SU-DHL-6 (cell line): ENCODE measurements at regions not wholly inside any gene's neighbourhood (a gene's known extent, or its start where the extent isn't known, plus 50 kb on each side); places are given as distances from the start of the nearest gene placed in this dataset.

Experiments
- H2AFZ ChIP-seq: fragments of 200-600 bp; sonication (generic); 2 replicates; pipeline ENCODE4 v1.6.1; 2014; ENCODE audit warnings: low read depth, mild to moderate bottlenecking, moderate library complexity, mixed read lengths, antibody characterized with exemption, low read length; ENCODE audit not compliant: severe bottlenecking
- H3F3A ChIP-seq: fragments of 200-600 bp; shearing (Covaris generic); 2 replicates; pipeline ENCODE4 v1.6.0; 2016; ENCODE audit warnings: antibody characterized with exemption, mild to moderate bottlenecking; ENCODE audit not compliant: insufficient read depth
- H3K27ac ChIP-seq: fragments of 200-600 bp; sonication (generic); 2 replicates; pipeline ENCODE4 v1.5.1; 2016; ENCODE audit warnings: low read depth, mild to moderate bottlenecking, low read length, moderate library complexity, mixed read lengths
- H3K27me3 ChIP-seq: fragments of 200-600 bp; sonication (generic), shearing (Covaris generic); 2 replicates; pipeline ENCODE4 v1.6.0; 2014; ENCODE audit warnings: mild to moderate bottlenecking, low read length
- H3K36me3 ChIP-seq: fragments of 200-600 bp; sonication (generic); 2 replicates; pipeline ENCODE4 v1.6.1; 2014; ENCODE audit warnings: mild to moderate bottlenecking, low read length, mixed read lengths
- H3K4me2 ChIP-seq: fragments of 300-600, 200-600 bp; shearing (Covaris generic), sonication (generic); 2 replicates; pipeline ENCODE4 v1.6.0; 2014; ENCODE audit warnings: low read length, low read depth, mild to moderate bottlenecking; ENCODE audit not compliant: poor library complexity, severe bottlenecking
- H3K4me3 ChIP-seq: fragments of 200-600 bp; sonication (generic); 2 replicates; pipeline ENCODE4 v1.5.1; 2014; ENCODE audit warnings: antibody characterized with exemption, low read length, mild to moderate bottlenecking, mixed read lengths; ENCODE audit not compliant: insufficient read depth, poor library complexity, severe bottlenecking
- H3K79me2 ChIP-seq: fragments of 200-600 bp; sonication (generic); 2 replicates; pipeline ENCODE4 v1.6.1; 2014; ENCODE audit warnings: mild to moderate bottlenecking, low read length, moderate library complexity; ENCODE audit not compliant: insufficient read depth
- H3K9ac ChIP-seq: fragments of 200-600 bp; sonication (generic); 2 replicates; pipeline ENCODE4 v1.7.0; 2014; ENCODE audit warnings: mild to moderate bottlenecking, low read length
- H3K9me2 ChIP-seq: fragments of 200-600 bp; sonication (generic); replicated peaks from 2 replicates; pipeline ENCODE4 v1.6.1; 2014; ENCODE audit warnings: low read length; ENCODE audit not compliant: insufficient read depth
- H3K9me3 ChIP-seq: fragments of 200-600 bp; sonication (generic); 2 replicates; pipeline ENCODE4 v1.6.1; 2014; ENCODE audit warnings: low read length, mixed read lengths; ENCODE audit not compliant: insufficient read depth
- H4K20me1 ChIP-seq: fragments of 200-600 bp; sonication (generic); 2 replicates; pipeline ENCODE4 v1.6.1; 2014; ENCODE audit warnings: low read depth, mild to moderate bottlenecking, antibody characterized with exemption, low read length, moderate library complexity, mixed read lengths
- EZH2phosphoT487 ChIP-seq: fragments of 200-600 bp; sonication (generic), shearing (Covaris generic); conservative IDR thresholded peaks from 2 replicates; pipeline ENCODE4 v1.6.1; 2018; ENCODE audit warnings: mild to moderate bottlenecking, antibody characterized with exemption, low read length, moderate library complexity, mixed read lengths
- TF ChIP-seq, protein P1 (sequence below): fragments of 200-600 bp; sonication (generic); IDR thresholded peaks from one replicate; pipeline ENCODE4 v1.5.1; 2017; ENCODE audit warnings: antibody characterized with exemption, mild to moderate bottlenecking, low read length, moderate library complexity; ENCODE audit not compliant: insufficient read depth, poor library complexity, severe bottlenecking

GRCh38 chr3:103785537-103785936 is 1350.7 kb downstream of the ZPLD1 start:
- no peaks in the 10 kb centered on the region for H4K20me1 ChIP-seq
- H2AFZ ChIP-seq, result no peak overlapping the region
- no peak overlapping the region for H3K4me3 ChIP-seq
- no peaks in the 10 kb centered on the region for H3F3A ChIP-seq
- H3K9me3 ChIP-seq, result no peaks in the 10 kb centered on the region
- TF ChIP-seq, protein P1, sequence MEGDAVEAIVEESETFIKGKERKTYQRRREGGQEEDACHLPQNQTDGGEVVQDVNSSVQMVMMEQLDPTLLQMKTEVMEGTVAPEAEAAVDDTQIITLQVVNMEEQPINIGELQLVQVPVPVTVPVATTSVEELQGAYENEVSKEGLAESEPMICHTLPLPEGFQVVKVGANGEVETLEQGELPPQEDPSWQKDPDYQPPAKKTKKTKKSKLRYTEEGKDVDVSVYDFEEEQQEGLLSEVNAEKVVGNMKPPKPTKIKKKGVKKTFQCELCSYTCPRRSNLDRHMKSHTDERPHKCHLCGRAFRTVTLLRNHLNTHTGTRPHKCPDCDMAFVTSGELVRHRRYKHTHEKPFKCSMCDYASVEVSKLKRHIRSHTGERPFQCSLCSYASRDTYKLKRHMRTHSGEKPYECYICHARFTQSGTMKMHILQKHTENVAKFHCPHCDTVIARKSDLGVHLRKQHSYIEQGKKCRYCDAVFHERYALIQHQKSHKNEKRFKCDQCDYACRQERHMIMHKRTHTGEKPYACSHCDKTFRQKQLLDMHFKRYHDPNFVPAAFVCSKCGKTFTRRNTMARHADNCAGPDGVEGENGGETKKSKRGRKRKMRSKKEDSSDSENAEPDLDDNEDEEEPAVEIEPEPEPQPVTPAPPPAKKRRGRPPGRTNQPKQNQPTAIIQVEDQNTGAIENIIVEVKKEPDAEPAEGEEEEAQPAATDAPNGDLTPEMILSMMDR, result no peak
- TF ChIP-seq EZH2phosphoT487, result no peak
- H3K27ac ChIP-seq, result no peak overlapping the region
- no peaks in the 10 kb centered on the region for H3K36me3 ChIP-seq
- no peaks in the 10 kb centered on the region for H3K79me2 ChIP-seq
- no peak overlapping the region for H3K4me2 ChIP-seq
- no peak overlapping the region for H3K9ac ChIP-seq
- no peaks in the 10 kb centered on the region for H3K9me2 ChIP-seq
- no peaks in the 10 kb centered on the region for H3K27me3 ChIP-seq

DNA sequence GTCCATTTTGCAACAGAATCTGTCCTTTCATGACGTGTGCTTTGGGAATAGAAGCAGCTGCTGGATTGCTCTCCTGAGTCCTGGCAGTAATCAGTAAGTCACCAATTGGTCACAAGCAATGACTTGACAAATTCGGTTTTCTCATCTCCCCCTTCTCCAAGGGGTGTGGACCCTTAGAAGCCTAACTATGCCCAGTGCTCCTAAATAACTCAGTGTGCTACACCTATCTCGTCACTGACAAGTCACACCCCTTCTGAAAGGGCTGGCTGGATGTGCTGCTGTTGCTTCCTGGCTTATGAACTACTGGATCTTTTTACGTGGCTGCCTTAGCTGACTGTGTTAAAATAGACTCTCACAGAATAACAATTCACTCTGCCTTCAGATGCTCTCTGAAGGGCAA is 1351.5 kb downstream of the ZPLD1 start:
- Histone ChIP-seq H3K27ac (no peak overlapping the region), H3K27me3 (no peaks in the 10 kb centered on the region), H3K4me3 (no peak overlapping the region), H2AFZ (no peak overlapping the region), H3K9me3 (no peaks in the 10 kb centered on the region), H3F3A (no peaks in the 10 kb centered on the region), H3K9me2 (no peaks in the 10 kb centered on the region), H3K36me3 (no peaks in the 10 kb centered on the region), H3K4me2 (no peak overlapping the region), H3K9ac (no peak overlapping the region), H4K20me1 (no peaks in the 10 kb centered on the region), H3K79me2 (no peaks in the 10 kb centered on the region)
- no peak for TF ChIP-seq EZH2phosphoT487
- TF ChIP-seq, protein P1, result no peak

DNA sequence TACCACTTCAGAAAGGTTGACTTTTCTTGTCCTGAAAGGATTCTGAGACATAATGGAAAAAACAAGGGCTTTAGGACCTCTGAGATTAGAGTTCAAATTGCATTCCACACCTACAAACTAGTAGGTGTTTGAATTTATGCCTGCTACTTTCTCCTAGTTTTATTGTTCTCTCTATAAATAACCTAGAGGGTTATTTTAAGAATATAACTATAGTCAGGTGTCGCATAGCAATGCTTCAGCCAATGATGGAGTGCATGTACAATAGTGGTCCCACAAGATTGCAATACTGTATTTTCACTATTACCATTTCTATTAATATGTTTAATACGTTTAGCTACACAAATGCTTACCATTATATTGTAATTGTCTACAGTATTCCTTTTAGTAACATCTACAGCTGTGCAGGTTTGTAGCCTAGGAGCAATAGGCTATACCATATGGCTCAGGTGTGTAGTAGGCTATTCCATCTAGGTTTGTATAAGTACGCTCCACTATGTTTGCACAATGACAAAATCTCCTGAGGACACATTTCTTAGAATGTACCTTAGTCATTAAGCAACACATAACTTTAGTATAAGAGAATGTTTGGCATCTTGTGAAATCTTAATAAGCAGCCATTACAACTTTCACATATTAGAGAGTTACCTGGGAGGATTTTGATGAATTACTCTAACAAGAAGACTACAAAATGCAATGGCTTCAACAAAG is 1352.5 kb downstream of the ZPLD1 start:
- TF ChIP-seq EZH2phosphoT487, result no peak
- TF ChIP-seq, protein P1, result no peak
- no peaks in the 10 kb centered on the region for H3K36me3 ChIP-seq

More for the DNA sequence above, 1352.5 kb downstream of the ZPLD1 start:
- Histone ChIP-seq H3K27me3 (no peaks in the 10 kb centered on the region), H3K9ac (no peak overlapping the region), H2AFZ (no peak overlapping the region), H3F3A (no peaks in the 10 kb centered on the region), H3K4me3 (no peak overlapping the region), H3K9me2 (no peaks in the 10 kb centered on the region), H3K79me2 (no peaks in the 10 kb centered on the region), H4K20me1 (no peaks in the 10 kb centered on the region), H3K27ac (no peak overlapping the region), H3K4me2 (no peak overlapping the region), H3K9me3 (no peaks in the 10 kb centered on the region)
